RWPE2 (cell line): ENCODE measurements at regions not wholly inside any gene's neighbourhood (a gene's known extent, or its start where the extent isn't known, plus 50 kb on each side); places are given as distances from the start of the nearest gene placed in this dataset.

Source experiments
- ATAC-seq: fragments of 200-7000 bp; cut with Tn5 transposase; 3 replicates; pipeline ENCODE4 v1.9.1; 2021; ENCODE audit warnings: low read depth
- DNase-seq: peaks from one replicate; pipeline ENCODE4 v3.0.0-alpha.2; 2020; ENCODE audit warnings: low spot score
- H3K27ac ChIP-seq: fragments of 450-650 bp; 2 replicates; pipeline ENCODE4 v1.5.1; 2017; ENCODE audit warnings: mild to moderate bottlenecking; ENCODE audit not compliant: poor library complexity, severe bottlenecking
- H3K27me3 ChIP-seq: fragments of 250-450 bp; sonication (Bioruptor Pico); 2 replicates; pipeline ENCODE4 v1.5.1; 2021; ENCODE audit warnings: mild to moderate bottlenecking, moderate library complexity; ENCODE audit not compliant: insufficient read depth, poor library complexity, severe bottlenecking
- H3K36me3 ChIP-seq: fragments of 250-450 bp; sonication (Bioruptor Pico); 2 replicates; pipeline ENCODE4 v1.5.1; 2020; ENCODE audit warnings: low read depth, mild to moderate bottlenecking, moderate library complexity
- H3K4me1 ChIP-seq: fragments of 250-450 bp; sonication (Bioruptor Pico); 2 replicates; pipeline ENCODE4 v1.5.1; 2021; ENCODE audit warnings: mild to moderate bottlenecking, moderate library complexity; ENCODE audit not compliant: insufficient read depth, poor library complexity, severe bottlenecking
- H3K4me3 ChIP-seq: fragments of 250-450 bp; sonication (Bioruptor Pico); 2 replicates; pipeline ENCODE4 v1.5.1; 2021; ENCODE audit warnings: mild to moderate bottlenecking, moderate library complexity; ENCODE audit not compliant: severe bottlenecking
- H3K9me3 ChIP-seq: fragments of 250-450 bp; sonication (Bioruptor Pico); 2 replicates; pipeline ENCODE4 v1.5.1; 2021; ENCODE audit warnings: mild to moderate bottlenecking, moderate library complexity; ENCODE audit not compliant: severe bottlenecking
- TF ChIP-seq, protein P1 (sequence below): fragments of 450-650 bp; IDR thresholded peaks from one replicate; pipeline ENCODE4 v1.5.1; 2017; ENCODE audit warnings: mild to moderate bottlenecking, moderate library complexity; ENCODE audit not compliant: poor library complexity, severe bottlenecking

DNA sequence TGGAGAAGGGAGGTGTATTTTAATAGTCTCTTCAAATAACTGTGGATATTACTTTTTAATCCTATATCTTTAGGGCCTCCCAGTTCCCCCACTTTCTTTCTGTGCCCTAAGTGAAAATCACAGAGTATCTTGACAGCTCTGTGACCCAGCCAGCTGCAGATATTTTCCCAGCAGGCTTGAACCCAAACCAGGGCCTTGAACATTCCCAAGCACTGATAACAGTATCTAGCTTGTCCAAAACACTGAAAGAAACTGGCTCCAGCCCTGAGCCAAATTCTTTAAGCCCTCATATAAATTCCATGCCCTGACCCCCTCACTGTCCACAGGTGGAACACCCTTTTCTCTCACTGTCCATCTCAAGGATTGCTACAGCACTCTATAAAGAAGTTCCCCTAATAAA, 388.1 kb upstream of the CHAC2 start:
- H3K27ac ChIP-seq = no peak overlapping the region
- H3K27me3 ChIP-seq = no peaks in the 10 kb centered on the region
- H3K36me3 ChIP-seq = no peaks in the 10 kb centered on the region
- no peak overlapping the region for H3K4me3 ChIP-seq
- TF ChIP-seq, protein P1, sequence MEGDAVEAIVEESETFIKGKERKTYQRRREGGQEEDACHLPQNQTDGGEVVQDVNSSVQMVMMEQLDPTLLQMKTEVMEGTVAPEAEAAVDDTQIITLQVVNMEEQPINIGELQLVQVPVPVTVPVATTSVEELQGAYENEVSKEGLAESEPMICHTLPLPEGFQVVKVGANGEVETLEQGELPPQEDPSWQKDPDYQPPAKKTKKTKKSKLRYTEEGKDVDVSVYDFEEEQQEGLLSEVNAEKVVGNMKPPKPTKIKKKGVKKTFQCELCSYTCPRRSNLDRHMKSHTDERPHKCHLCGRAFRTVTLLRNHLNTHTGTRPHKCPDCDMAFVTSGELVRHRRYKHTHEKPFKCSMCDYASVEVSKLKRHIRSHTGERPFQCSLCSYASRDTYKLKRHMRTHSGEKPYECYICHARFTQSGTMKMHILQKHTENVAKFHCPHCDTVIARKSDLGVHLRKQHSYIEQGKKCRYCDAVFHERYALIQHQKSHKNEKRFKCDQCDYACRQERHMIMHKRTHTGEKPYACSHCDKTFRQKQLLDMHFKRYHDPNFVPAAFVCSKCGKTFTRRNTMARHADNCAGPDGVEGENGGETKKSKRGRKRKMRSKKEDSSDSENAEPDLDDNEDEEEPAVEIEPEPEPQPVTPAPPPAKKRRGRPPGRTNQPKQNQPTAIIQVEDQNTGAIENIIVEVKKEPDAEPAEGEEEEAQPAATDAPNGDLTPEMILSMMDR = no peak
- ATAC-seq (no peak), DNase-seq (no peak)
- H3K9me3 ChIP-seq = no peaks in the 10 kb centered on the region
- H3K4me1 ChIP-seq = no peaks in the 10 kb centered on the region

DNA sequence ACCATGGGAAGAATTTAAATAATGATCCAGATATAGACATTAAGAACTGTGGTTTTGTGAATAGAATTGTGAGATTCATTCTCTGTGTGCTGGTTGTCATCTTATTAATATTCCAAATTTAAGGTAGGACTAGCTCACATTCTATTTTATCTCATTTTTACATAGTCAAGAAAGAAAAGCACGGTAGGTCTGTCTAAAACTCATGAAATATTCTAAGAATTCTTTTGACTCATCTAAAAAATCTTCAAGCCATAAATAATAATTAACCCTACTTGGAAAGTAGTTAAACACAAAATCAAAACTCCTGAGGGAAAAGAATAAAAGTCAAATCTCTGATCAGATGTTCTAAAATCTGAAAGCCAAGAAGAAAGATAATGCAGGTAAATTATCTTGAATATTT, 388.8 kb upstream of the CHAC2 start:
- H3K4me3 ChIP-seq = no peak overlapping the region
- H3K9me3 ChIP-seq = no peaks in the 10 kb centered on the region
- ATAC-seq = no peak
- DNase-seq = no peak
- no peaks in the 10 kb centered on the region for H3K36me3 ChIP-seq
- no peaks in the 10 kb centered on the region for H3K27me3 ChIP-seq
- TF ChIP-seq, protein P1 = no peak
- no peak overlapping the region for H3K27ac ChIP-seq
- H3K4me1 ChIP-seq = no peaks in the 10 kb centered on the region

DNA sequence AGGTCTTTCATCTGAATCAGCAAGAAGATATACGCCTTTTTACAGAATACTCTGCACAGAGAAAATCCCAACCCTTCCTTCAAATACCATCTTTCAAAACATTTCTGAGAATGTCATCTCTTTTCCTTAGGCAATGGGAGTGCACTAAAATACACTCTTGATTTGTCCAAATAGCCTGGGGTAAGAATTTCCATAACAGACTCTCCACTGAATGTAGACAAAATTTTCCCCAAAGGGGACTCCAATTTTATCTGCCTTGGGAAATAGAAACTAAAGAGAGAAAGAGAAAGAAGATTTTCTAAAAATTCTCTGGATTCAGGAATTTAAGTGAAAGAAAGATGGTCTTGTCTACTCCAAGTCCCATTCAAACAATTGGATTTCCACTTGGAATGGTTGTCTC, 394.5 kb upstream of the CHAC2 start:
- H3K4me3 ChIP-seq = no peak overlapping the region

DNA sequence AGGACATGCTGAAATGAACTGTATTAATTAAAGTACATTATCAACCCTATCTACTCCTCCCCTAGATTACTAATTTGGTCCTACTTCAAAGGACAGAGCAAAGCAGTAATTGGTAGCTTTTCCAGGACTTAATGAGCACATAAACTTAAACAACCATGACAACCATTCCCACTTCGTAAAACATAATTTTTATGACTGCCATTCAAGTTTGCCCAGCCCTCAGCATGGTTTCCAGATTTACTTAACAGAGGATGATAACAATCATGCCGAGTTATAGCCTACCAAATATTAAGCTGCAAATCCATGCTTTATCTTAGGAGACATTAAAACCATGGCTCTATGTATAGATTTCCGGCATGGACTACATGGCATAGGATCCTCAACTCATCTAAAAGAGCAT, 401.1 kb upstream of the CHAC2 start:
- Histone ChIP-seq H3K27ac (no peak overlapping the region), H3K36me3 (no peaks in the 10 kb centered on the region), H3K27me3 (no peaks in the 10 kb centered on the region), H3K9me3 (peaks cover 2% of the 10 kb centered on the region), H3K4me3 (no peak overlapping the region), H3K4me1 (no peaks in the 10 kb centered on the region)
- no peak for DNase-seq
- ATAC-seq = no peak
- TF ChIP-seq, protein P1 = no peak

More for the DNA sequence above, 394.5 kb upstream of the CHAC2 start:
- H3K4me1 ChIP-seq = no peaks in the 10 kb centered on the region
- no peak overlapping the region for H3K27ac ChIP-seq
- no peaks in the 10 kb centered on the region for H3K27me3 ChIP-seq
- ATAC-seq (no peak), DNase-seq (no peak)
- H3K9me3 ChIP-seq = no peaks in the 10 kb centered on the region
- TF ChIP-seq, protein P1 = no peak
- H3K36me3 ChIP-seq = no peaks in the 10 kb centered on the region

DNA sequence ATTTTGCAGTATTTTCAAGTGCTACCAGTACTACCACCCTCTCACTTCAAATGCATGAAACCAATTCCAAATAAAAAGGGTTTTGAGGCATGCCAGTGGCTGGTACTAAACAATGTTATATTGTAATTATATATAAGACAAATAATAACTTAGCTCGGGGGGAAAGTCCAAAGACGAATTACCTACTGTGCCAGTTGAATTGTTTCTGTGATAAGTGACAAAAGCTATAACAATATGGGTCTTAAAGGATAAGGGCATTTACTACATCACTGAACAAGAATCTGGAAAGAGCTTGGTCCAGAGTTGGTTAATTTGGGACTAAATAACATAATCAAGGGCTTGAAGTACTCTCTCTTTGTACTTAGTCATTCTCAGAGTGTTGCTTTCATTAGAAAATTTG, 404.7 kb upstream of the CHAC2 start:
- no peak overlapping the region for H3K4me3 ChIP-seq
- ATAC-seq (no peak), DNase-seq (no peak)
- peaks cover 4% of the 10 kb centered on the region for H3K9me3 ChIP-seq
- TF ChIP-seq, protein P1 = no peak
- H3K4me1 ChIP-seq = no peaks in the 10 kb centered on the region
- no peaks in the 10 kb centered on the region for H3K36me3 ChIP-seq
- H3K27ac ChIP-seq = no peak overlapping the region
- H3K27me3 ChIP-seq = no peaks in the 10 kb centered on the region
